SIG-M5 (cell line): ENCODE measurements at regions not wholly inside any gene's neighbourhood (a gene's known extent, or its start where the extent isn't known, plus 50 kb on each side); places are given as distances from the start of the nearest gene placed in this dataset.
"Not testable (repeated sequence)": the region's sequence is repeated elsewhere in the genome, so short reads cannot be mapped to it uniquely, and the experiment has no call there.

Source experiments
- DNase-seq: peaks from one replicate; lab custom pipeline; 2025; lab: John Stamatoyannopoulos, UW

DNA sequence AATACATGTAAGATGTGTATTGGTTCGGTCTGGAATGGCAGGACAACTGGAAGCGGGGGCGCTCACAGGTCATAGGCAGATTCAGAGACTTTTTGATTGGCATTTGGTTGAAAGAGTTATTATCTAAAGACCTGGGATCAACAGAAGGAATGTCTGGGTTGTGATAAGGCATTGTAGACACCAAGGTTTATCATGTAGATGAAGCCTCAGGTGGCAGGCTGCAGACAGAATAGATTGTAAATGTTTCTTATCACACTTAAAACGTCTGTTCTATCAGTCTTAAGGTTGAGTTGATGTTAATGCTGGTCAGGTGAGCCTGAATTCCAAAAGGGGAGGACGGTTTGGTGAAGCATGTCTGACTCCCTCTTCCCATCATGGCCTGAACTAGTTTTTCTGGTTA lies 295.9 kb upstream of the PROK2 start:
- no peak for DNase-seq

DNA sequence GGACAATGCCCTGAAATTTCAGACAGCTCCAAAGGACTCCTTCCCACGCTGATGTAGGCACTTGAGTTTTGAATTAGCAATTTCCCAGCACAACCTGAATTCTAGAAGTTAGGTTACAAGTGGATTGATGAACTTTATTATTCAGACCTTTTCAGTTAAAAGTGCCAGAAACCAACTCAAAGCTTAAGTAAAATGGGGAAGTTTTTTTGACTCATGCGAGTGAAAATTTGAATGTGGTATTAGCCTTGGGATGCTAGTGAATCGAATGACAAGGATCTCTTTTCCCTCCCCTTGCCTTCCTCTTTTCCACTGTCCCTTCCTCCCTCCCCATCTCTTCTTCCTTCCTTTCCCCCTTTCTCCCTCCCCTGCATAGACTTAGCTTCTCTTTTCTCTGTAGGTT lies 295.1 kb upstream of the PROK2 start:
- DNase-seq, result no peak

DNA sequence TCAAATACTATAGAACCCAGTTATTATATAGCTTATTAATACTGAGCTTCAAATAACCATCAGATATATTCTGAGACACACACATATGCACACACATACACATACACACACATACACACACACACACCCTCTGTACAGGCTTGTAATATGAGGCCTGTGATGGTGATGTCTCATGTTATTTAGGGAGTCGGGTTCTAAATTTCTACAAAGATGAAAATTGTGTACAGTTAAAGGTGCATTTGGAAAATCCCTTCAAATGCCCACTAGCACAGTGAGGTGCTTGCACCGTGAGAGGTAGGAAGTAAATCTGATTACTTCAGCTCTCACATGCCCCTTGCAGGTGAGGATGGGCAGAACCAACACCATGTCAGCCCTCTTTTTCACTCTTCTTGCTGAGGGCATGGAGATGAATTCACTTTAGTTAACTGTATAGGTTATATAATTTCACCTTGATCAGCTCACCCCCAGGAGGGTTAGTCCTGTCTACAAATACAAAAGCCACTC lies 294.5 kb upstream of the PROK2 start:
- DNase-seq, result no peak

DNA sequence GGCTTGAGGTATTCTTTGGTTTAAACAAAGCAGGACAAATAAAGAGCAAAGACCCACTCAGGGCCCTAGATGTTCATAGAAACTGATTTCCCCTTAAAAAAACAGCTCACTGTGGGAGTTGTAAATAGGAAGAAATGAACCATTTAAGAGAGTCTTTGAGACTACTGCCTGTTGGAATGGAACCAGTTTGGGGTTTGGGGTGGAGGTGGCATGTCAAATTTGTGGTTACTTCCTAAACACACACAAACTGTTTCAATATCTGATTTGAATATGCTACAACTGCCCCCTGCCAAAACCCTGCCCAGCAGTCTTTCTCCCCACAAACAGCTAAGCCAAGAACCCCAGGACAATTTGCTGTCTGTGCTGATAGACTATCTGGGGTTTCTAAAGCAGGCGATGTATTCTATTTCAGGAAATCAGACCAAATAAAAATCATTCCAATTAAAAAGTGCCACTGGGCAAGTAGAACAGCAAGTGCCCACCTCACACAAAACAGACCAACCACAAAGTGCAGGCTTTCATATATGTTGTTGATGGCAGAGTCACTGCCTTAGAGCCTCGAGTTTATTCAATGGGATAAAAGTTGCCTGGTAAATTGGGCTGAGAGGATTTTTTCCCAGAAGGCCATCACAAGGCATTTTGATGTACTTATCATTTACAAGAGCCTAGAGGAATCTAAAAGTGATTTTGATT lies 293.9 kb upstream of the PROK2 start:
- DNase-seq, result no peak

DNA sequence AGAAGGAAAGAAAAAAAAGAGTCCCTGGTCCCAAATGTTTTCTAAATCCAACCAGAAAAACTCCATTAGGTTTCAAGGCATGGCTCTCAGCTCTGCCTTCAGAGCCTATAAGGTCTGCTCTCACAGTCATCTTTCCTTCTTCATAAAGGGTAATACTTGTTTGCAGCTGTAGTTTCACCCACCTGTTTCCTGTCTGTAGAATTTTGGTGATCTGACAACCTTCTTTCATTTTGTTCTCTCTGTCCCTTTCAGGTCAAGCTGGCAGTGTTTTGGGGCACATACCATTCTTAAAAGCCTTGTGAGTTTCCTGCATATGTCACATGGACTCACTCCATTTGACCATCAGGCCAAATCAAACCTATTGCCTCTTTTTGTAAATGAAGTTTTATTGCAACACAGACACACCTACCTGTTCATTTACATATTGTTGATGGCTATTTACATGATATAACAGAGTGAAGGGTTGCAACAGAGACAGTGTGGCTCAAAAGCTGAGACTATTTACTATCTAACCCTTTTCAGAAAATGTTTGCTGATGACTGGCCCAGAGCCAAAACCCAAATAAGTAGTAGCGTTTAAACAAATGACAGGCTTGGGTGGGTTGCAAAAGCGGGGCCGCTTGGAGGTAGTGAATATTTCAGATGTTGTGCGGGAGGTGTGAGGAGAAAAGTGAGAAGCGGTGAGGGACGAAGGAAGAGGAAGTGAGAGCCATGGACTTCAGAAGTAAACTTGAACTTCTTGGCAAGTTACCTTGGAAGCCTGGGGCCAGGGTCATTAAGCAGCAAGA lies 292.7 kb upstream of the PROK2 start:
- DNase-seq, result no peak

DNA sequence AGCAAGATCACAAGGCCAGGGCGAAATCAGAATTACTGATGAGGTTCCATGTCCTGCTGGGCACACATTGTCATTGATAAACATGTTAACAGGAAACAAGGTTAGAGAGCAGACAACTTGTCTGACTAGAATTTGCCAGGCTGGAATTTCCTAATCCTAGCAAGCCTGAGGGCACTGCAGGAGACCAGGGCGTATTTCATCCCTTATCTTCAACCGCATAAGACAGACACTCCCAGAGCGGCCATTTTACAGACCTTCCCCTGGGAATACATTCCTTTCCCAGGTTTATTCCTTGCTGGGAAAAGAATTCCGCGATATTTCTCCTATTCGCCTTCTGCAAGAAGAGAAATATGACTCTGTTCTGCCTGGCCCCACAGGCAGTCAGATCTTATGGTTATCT lies 290.9 kb upstream of the PROK2 start:
- DNase-seq, result not testable (repeated sequence)

DNA sequence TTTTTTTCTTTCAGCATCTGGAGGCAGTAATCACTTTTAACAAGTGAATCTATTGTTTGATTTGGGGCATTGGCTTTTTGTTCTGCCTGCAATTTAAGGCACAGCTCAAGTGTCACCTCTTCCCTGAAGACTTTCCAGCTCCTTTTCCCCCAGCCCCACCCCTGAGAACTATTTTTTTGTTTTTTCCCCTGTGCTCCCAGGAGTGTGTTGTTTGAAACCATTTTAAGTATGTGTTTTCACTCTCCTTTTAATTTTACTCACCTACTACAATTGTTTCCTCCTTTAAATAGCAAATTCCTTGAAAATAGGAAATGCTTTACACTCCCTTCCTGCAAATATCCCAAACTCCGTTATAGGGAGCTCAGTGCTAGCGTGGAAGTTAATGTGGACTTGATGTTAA lies 286.7 kb upstream of the PROK2 start:
- DNase-seq, result no peak

DNA sequence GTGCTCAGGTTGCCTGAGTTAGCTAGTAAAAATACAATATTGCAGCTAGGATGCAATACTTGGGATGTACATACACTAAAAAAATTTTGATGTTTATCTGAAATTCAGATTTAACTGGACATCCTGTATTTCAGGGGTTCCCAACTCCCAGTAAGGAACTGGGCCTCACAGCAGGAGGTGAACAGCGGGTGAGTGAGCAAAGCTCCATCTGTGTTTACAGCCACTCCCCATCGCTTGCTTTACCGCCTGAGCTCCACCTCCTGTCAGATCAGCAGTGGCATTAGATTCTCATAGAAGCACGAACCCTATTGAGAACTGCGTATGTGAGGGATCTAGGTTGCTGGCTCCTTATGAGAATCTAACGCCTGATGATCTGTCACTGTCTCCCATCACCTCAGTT lies 285.1 kb upstream of the PROK2 start:
- no peak for DNase-seq

DNA sequence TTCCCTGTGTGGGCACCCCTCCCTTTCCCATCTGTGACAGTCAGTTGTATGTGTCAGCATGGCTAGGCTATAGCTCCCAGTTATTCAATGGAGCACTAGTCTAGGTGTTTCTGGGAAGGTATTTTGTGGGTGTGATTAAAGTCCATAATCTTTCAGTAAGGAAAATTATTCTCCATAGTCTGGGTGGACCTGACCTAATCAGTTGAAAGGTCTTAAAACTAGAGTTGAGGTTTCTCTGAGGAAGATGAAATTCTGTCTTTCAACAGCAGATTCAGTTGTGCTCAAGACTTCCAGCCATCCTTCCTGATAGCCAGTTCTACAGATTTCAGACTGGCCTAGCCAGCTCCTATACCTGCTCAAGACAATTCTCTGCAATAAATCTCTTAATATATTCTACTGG lies 284.6 kb upstream of the PROK2 start:
- DNase-seq, result no peak

DNA sequence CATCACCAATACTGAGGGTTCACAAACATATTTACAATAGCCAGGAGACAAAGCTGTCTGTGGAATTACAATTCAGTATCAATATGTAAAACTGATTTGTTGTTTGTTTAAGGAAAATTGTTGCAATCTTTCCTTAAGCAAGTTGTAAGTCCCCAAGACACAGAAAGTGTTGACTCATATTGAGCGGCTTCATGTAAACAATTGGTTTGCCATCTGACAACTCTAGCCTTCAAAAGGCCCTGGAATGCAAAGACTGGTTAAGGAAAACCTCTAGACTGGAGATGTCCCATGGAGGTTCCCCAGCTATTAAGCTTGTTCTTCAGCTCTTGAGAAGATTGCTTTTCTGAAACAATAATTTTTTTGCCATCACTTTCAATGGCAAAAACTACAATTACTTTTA lies 283.7 kb upstream of the PROK2 start:
- DNase-seq, result no peak

DNA sequence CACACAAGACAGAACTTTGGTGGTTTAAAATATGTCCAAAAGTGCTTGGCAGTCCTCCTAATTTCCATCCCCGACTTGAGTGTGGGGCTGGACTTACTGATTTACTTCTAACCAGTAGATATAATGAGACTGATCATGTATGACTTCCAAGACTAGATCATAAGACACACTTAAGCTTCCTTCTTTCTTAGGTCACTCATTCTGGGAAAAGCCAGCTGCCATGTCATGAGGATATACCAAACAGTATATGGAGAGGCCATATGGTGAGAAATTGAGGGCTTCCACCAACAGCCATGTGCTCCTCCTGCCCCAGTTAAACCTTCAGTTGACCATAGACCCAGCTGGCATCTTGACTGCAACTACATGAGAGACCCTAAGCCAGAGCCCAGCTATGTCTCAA lies 282.8 kb upstream of the PROK2 start:
- no peak for DNase-seq

DNA sequence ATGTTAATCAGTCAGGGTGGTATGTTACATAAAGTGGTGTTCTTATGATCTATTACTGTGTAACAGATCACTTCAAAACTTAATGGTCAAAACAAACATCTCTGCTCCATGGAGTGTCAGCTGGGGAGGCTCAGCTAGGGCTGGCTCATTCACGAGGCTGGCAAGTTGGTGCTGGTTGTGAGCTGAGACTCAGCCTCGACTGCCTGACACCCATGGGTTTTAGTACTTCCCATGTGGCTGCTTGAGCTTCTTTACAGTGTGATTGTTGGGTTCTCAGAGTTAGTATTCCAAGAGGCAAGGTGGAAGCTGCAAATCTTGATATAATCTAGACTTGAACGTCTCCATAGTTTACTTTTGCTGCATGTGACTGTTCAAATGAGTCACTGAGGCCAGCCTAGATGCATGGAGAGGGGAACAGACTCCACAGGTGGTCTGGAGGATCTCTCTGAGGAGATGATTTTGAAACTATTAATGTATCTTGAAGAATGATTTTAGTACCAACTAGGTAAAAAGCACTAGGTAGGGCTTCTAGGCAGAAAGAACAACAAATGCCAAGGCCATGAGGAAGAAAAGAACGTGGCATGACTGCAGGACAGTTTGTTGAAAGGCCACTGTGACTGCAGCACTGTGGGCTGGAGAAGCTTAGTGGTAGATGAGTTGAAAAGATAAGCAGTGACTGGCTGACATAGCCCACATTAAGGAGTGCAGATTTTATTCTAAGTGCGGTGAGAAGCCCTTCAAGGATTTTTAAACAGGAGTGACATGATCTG lies 281.1 kb upstream of the PROK2 start:
- DNase-seq, result no peak

DNA sequence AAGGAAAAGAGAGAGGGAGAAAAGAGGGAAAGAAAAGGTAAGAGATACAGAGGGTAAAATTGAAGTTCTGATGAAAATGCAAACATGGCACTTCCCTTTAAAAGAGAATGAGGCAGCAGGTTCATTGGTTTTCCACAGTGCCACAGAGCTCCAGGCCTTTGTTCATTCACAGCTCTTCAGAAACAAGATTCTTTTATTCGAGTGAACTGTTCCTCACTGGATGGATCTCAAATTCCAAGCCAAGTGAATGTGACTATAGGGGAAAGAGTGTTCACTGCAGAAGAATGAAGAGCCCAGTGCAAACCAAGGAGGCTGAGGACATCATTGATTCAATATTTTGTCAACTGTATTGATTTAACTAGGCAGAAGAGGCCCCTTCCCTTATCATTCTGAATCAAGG lies 280.3 kb upstream of the PROK2 start:
- DNase-seq, result no peak

DNA sequence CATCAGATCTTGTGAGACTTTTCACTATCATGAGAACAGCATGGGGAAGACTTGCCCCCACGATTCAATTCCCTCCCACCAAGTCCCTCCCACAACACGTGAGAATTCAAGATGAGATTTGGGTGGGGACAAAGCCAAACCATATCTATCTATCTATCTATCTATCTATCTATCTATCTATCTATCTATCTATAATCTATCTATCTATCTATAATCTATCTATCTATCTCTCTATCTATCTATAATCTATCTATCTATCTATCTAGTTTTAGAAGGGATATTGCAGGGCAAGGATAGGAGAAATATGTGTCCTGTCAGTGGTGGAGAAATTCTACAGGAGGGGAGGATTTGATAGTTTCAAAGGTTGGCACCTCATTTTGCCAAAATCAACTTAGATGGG lies 279.8 kb upstream of the PROK2 start:
- DNase-seq, result not testable (repeated sequence)

DNA sequence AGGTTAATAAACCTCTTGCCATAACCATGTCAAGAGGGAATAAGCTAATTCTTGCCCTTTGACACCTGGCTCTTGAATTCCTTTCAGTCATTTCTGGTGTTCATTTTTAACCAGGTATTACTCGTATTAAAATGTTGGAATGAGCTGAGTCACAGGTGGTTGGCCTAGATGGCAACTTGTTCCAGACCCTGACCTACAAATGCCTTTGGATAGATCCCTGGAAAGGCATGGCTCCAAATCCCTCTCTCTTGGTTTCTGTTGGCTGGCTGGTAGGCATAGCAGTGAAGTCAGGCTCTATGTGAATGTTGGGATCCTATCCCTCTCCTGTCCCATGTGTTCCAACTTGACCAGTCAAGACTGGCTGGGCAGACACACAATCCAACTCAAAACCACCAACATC lies 277.1 kb upstream of the PROK2 start:
- no peak for DNase-seq

DNA sequence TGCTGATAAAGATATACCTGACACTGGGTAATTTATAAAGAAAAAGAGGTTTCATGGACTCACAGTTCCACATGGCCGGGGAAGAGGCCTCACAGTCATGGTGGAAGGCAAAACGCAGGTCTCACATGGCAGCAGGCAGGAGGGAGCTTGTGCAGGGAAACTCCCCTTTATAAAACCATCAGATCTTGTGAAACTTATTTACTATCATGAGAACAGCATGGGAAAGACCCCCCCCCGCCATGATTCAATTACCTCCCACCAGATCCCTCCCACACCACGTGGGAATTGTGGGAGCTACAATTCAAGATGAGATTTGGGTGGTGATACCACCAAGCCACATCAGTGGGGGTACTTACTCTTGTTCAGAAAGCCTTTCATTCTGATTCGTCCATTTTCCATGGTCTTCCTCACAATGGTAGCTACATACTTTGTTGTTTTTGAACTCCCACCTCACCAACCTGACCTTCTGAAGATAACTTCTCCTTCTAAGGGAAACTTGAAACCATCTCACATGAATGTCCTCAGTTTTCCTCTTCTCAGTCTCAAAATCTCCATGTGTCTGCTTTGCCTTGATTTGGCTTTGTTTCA lies 275.6 kb upstream of the PROK2 start:
- DNase-seq, result no peak

DNA sequence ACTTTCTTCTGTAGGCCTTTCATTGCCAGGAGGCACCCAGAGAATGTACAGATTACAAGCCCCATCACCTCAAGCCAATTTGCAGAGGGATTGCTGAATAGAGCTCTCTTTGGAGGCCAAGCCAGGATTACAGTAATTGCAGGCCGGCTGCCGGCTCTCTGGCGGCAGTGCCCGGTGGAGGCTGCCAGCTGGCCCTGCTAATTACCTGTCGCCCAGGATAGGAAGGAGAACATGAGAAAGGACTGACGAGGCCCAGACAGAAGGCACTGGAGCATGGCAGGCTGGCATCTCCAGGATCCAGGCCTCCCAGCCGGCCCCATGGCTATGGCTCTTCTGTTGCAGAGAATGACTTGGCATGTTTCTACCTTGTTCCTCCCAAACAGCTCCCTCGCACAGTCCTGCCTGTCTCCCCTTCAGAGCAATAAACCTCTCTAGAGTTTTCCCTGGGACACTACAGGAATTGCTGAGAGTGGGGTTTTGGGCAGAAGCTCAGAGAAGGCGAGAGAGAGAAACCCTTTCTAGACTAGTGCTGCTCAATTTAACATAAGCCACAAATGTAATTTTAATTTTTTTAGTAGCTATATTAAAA lies 273.6 kb upstream of the PROK2 start:
- DNase-seq, result no peak

DNA sequence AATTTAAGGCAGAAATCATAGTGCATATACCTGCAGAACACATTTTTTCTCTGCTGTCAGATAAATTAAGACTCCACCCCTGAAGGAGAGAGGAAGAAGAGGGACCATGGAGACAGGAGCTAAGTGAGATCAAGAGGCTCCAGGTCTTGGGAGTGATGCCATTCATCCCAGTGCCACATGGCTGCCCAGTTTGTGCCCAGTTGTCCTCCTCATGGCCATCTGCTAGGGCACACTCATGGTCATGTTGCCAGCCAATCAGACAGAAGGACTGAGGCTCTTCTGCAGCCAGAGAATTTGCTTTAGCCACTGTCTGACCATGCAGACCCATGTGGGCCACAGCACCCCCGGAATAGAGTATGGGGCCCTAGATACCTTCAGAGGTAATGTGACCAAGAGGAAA lies 270.5 kb upstream of the PROK2 start:
- no peak for DNase-seq

DNA sequence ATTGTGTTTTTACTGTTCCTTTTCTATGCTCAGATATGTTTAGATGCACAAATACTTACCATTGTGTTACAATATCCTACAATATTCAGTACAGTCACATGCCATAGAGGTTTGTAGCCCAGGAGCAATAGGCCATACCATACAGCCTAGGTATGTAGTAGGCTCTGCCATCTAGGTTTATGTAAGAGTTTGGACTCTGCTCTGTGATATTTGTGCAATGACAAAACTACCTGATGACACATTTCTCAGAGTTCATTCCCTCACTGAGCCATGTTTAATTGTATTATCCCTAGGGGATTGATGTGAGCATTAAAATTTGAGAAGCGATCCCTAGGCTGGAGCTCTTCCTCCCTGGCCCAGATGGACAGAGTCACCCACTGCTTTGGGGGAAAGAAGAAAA lies 270.0 kb upstream of the PROK2 start:
- no peak for DNase-seq

DNA sequence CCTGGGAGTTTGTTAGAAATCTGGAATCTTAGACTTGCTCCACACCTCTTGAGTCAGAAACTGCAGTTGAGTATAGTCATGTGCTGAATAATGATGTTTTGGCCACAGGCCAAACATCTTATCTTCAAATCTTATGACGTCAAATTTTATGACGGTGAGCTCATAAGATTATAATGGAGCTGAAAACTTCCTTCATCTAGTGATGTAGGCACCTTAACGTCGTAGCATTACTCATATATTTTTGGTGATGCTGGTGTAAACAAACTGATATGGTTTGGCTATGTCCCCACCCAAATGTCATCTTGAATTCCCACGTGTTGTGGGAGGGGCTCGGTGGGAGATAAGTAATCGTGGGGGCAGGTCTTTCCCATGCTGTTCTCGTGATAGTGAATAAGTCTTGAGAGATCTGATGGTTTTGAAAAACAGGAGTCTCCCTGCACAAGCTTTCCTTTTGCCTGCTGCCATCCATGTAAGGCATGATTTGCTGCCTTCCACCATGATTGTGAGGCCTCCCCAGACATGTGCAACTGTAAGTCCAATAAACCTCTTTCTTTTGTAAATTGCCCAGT lies 268.0 kb upstream of the PROK2 start:
- no peak for DNase-seq

DNA sequence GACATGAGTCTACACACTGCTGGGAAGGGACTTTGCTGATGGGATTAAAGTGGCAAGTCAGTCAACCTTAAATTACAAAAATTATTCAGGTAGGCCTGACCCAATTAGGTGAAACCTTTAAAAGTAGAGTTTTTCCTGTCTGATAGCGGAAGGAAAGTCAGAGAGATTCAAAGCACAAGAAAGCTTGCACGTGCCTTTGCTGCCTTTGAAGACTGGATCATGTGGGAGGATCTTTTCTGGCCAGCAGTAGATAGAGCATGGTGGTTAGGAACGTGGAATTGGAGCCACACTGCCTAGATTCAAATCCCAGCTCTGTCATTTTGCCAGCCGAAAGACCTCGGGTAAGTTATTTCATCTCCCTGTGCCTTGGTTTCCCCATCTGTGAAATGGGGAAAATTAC lies 265.8 kb upstream of the PROK2 start:
- no peak for DNase-seq
